H1 (cell line): ENCODE measurements at regions not wholly inside any gene's neighbourhood (a gene's known extent, or its start where the extent isn't known, plus 50 kb on each side); places are given as distances from the start of the nearest gene placed in this dataset.

ENCODE experiments used
- CHD1 ChIP-seq: IDR thresholded peaks from 2 replicates; pipeline ENCODE4 v1.6.1; 2012; ENCODE audit warnings: low read depth, low read length, improper control_type of control experiment
- EZH2 ChIP-seq: fragments of 200-600 bp; sonication (generic); IDR thresholded peaks from 2 replicates; pipeline ENCODE4 v1.7.1; 2012; ENCODE audit warnings: low read depth, mild to moderate bottlenecking, moderate library complexity, low read length, inconsistent platforms; ENCODE audit not compliant: severe bottlenecking
- GTF2F1 ChIP-seq: IDR thresholded peaks from 2 replicates; pipeline ENCODE4 v1.6.1; 2012; ENCODE audit warnings: low read depth, low read length, improper control_type of control experiment, borderline replicate concordance
- JUN ChIP-seq: IDR thresholded peaks from 2 replicates; pipeline ENCODE4 v1.6.1; 2011; ENCODE audit warnings: low read depth, mild to moderate bottlenecking, improper control_type of control experiment, low read length
- SIN3A ChIP-seq, 2 experiments: IDR thresholded peaks in 1 of 2; conservative IDR thresholded peaks in 1 of 2; 2 replicates each; pipeline ENCODE4 v1.6.1; 2011 to 2012; ENCODE audit warnings: low read length in 2 of 2, improper control_type of control experiment in 1 of 2, low read depth in 1 of 2, mild to moderate bottlenecking in 1 of 2
- TF ChIP-seq, protein P1 (sequence below): fragments of 300-600 bp; sonication (generic); IDR thresholded peaks from 2 replicates; pipeline ENCODE4 v1.7.1; 2012; ENCODE audit warnings: low read length, moderate library complexity, mild to moderate bottlenecking, inconsistent platforms; ENCODE audit not compliant: insufficient replicate concordance

DNA sequence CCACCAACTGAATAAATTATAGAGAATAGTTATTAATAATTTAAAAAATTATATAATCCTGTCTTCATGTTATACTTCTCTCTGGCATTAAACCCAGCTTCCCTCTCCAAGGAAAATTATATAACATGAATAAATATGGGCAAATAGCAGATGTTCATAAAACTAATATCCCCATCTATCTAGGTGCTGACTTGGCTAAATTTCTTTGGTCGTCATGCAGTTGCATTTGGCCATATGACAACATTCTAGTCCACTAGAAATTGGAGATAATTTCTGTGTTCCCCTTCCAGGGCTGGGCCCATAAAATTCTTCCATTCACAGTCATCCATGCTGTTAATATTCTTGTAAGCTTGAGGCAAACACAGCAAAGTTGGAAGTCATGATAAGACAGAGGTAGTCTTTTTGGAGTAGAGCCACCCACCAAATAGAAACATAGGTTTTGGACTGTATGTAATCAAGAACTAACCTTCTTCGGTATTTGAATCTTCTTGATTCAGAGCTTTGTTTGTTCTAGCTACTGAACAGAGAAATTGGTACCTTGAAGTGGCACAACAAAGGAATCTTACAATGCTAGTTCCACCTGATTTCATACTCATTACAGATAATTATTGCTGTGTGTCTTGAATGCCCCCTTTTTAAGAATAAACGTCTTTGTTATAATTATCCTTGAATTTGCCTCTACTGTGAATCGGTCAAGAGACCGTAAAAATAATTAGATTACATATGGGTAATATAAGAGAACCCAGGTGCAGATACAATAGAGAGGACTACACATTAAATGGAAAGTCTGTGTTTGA lies 678.5 kb upstream of the PCDH20 start (continued):
- TF ChIP-seq, protein P1, sequence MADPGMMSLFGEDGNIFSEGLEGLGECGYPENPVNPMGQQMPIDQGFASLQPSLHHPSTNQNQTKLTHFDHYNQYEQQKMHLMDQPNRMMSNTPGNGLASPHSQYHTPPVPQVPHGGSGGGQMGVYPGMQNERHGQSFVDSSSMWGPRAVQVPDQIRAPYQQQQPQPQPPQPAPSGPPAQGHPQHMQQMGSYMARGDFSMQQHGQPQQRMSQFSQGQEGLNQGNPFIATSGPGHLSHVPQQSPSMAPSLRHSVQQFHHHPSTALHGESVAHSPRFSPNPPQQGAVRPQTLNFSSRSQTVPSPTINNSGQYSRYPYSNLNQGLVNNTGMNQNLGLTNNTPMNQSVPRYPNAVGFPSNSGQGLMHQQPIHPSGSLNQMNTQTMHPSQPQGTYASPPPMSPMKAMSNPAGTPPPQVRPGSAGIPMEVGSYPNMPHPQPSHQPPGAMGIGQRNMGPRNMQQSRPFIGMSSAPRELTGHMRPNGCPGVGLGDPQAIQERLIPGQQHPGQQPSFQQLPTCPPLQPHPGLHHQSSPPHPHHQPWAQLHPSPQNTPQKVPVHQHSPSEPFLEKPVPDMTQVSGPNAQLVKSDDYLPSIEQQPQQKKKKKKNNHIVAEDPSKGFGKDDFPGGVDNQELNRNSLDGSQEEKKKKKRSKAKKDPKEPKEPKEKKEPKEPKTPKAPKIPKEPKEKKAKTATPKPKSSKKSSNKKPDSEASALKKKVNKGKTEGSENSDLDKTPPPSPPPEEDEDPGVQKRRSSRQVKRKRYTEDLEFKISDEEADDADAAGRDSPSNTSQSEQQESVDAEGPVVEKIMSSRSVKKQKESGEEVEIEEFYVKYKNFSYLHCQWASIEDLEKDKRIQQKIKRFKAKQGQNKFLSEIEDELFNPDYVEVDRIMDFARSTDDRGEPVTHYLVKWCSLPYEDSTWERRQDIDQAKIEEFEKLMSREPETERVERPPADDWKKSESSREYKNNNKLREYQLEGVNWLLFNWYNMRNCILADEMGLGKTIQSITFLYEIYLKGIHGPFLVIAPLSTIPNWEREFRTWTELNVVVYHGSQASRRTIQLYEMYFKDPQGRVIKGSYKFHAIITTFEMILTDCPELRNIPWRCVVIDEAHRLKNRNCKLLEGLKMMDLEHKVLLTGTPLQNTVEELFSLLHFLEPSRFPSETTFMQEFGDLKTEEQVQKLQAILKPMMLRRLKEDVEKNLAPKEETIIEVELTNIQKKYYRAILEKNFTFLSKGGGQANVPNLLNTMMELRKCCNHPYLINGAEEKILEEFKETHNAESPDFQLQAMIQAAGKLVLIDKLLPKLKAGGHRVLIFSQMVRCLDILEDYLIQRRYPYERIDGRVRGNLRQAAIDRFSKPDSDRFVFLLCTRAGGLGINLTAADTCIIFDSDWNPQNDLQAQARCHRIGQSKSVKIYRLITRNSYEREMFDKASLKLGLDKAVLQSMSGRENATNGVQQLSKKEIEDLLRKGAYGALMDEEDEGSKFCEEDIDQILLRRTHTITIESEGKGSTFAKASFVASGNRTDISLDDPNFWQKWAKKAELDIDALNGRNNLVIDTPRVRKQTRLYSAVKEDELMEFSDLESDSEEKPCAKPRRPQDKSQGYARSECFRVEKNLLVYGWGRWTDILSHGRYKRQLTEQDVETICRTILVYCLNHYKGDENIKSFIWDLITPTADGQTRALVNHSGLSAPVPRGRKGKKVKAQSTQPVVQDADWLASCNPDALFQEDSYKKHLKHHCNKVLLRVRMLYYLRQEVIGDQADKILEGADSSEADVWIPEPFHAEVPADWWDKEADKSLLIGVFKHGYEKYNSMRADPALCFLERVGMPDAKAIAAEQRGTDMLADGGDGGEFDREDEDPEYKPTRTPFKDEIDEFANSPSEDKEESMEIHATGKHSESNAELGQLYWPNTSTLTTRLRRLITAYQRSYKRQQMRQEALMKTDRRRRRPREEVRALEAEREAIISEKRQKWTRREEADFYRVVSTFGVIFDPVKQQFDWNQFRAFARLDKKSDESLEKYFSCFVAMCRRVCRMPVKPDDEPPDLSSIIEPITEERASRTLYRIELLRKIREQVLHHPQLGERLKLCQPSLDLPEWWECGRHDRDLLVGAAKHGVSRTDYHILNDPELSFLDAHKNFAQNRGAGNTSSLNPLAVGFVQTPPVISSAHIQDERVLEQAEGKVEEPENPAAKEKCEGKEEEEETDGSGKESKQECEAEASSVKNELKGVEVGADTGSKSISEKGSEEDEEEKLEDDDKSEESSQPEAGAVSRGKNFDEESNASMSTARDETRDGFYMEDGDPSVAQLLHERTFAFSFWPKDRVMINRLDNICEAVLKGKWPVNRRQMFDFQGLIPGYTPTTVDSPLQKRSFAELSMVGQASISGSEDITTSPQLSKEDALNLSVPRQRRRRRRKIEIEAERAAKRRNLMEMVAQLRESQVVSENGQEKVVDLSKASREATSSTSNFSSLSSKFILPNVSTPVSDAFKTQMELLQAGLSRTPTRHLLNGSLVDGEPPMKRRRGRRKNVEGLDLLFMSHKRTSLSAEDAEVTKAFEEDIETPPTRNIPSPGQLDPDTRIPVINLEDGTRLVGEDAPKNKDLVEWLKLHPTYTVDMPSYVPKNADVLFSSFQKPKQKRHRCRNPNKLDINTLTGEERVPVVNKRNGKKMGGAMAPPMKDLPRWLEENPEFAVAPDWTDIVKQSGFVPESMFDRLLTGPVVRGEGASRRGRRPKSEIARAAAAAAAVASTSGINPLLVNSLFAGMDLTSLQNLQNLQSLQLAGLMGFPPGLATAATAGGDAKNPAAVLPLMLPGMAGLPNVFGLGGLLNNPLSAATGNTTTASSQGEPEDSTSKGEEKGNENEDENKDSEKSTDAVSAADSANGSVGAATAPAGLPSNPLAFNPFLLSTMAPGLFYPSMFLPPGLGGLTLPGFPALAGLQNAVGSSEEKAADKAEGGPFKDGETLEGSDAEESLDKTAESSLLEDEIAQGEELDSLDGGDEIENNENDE, result no peak
- TF ChIP-seq JUN (no peak), SIN3A (conservative IDR thresholded peaks at IDR 0.05 in 1 of 2, IDR thresholded peaks at IDR 0.05 in 1 of 2; ENCODE audit: low read depth in 1 of 2, low read length in 2 of 2) (no peak), EZH2 (no peak), CHD1 (no peak), GTF2F1 (no peak)
